ENCODE measurements at regions not wholly inside any gene's neighbourhood (a gene's known extent, or its start where the extent isn't known, plus 50 kb on each side); places are given as distances from the start of the nearest gene placed in this dataset.

DNA sequence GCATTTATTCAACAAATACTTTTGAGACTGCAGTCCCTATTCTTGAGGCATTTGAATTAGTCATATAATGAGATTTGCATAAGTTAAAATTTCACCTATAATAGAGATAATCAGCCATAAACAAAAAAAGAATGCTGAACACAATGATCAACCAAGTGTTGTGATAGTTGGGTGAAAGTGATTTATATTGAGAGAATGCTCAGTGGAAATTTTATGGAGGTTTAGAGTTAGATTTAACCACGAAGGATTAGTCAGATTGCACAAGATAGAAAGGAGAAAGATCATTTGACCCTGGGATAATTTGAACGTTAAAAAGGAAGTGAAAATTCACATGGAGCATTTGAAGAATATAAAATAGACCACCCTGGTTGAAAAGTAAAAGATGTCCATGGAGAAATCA, 356.2 kb downstream of the NPR3 start:
- TF ChIP-seq CTCF (IDR thresholded peaks at IDR 0.05) (no peak), POLR2AphosphoS5 (IDR thresholded peaks at IDR 0.05) (no peak), EP300 (IDR thresholded peaks at IDR 0.05) (no peak)

Data from suprapubic skin (tissue), 4 donors.